ENCODE measurements at regions not wholly inside any gene's neighbourhood (a gene's known extent, or its start where the extent isn't known, plus 50 kb on each side); places are given as distances from the start of the nearest gene placed in this dataset.

- TF ChIP-seq CTCF (IDR thresholded peaks at IDR 0.05): no peak
- no peak for TF ChIP-seq POLR2A (IDR thresholded peaks at IDR 0.05)
Measured at GRCh38 chr2:145157741-145158591, 638.0 kb upstream of the ZEB2 start.
